GM18868 (cell line): ENCODE measurements at regions not wholly inside any gene's neighbourhood (a gene's known extent, or its start where the extent isn't known, plus 50 kb on each side); places are given as distances from the start of the nearest gene placed in this dataset.

ENCODE experiments used
- ATAC-seq: cut with Tn5 transposase; IDR thresholded peaks from one replicate; pipeline ENCODE4 v1.9.1; 2021; ENCODE audit warnings: mild to moderate bottlenecking, moderate library complexity; ENCODE audit not compliant: unreplicated experiment

DNA sequence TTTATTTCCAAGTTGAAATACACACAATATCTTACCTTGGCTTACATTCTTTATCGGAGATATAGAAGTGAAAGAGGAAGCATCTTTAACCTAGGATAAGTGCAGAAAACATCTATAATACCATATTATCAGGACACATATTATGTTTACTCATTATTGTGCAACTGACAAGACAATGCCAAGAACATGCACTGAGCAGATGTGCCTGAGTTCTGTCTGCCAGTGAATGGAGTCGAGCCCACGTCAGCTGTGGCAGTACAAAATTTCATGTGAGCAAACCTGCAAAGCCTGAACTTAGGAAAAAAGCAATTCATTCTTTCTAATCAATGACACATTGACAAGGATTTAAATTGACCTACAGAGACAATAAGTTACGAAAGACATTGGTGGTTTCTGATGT, 154.4 kb downstream of the AXIN2 start:
- no peak for ATAC-seq

GRCh38 chr17:65406552-65406951, 154.9 kb downstream of the AXIN2 start:
- ATAC-seq: no peak

GRCh38 chr17:65405563-65405962, 155.9 kb downstream of the AXIN2 start:
- no peak for ATAC-seq

GRCh38 chr17:65404761-65405160, 156.7 kb downstream of the AXIN2 start:
- ATAC-seq: no peak

GRCh38 chr17:65403626-65404025, 157.8 kb downstream of the AXIN2 start:
- ATAC-seq: no peak

- ATAC-seq: no peak
Observed at GRCh38 chr17:65402513-65403496, 158.6 kb downstream of the AXIN2 start.

- ATAC-seq: no peak
Observed at GRCh38 chr17:65401561-65401960, 159.9 kb downstream of the AXIN2 start.

DNA sequence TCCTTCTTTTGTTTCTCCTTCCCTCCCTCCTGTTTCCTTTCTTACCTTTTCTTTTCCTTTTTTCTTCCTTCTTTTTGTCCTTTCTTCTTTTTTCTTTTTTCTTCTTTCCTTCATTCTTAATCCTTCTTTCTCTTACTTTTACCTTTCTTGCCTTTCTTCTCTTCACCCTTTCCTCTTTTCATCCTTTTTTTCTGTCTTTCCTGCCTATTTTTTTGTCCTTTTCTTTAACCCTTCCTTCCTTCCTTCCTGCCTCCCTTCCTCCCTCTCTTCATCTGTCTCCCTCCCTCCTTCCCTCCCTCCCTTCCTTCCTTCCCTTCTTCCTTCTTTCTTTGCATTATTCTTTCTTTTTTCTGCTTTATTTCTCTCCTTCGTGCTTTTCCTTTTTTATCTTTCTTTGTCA, 160.7 kb downstream of the AXIN2 start:
- no peak for ATAC-seq

GRCh38 chr17:65398040-65398787, 163.2 kb downstream of the AXIN2 start:
- no peak for ATAC-seq

- ATAC-seq: no peak
Observed at GRCh38 chr17:65395924-65396323, 165.5 kb downstream of the AXIN2 start.

GRCh38 chr17:65394811-65395472, 166.5 kb downstream of the AXIN2 start:
- no peak for ATAC-seq

GRCh38 chr17:65393514-65393913, 167.9 kb downstream of the AXIN2 start:
- ATAC-seq: no peak

DNA sequence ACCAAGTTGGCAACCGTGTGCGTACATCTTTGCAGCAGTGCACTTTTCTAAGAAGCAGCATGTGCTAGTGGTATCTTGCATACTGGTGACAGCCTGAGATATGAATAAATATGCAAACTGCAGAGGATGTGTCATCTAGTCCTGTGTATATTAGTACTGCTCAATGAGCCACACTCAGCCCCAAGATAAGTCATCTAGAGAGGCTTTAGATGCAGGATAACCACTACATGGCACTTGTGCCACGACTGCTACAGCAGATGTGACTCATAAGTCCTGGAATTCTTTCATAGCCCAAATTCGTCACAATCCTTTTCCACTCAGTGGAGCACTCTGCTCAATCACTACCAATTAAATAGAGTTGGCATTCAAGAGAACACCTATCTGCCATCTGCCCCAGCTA, 171.5 kb downstream of the AXIN2 start:
- no peak for ATAC-seq

DNA sequence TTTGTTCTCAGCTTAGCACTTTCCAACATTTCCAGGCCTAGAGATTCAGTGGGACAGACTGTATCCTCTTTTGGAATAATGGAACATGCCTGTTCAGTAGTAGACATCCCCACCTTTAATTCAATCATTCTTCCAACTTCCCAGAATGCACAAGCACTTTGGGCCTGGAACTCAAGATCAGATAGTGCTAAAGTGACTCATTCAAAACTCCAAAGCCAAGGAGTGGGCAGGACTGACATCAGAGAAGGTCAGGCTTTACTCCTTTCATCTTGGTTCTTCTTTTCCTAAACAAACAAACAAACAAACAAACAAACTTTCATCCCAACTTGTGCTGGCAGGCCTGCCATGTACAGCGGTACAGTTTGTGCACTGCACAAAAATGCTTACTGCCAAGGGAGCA, 172.0 kb downstream of the AXIN2 start:
- no peak for ATAC-seq

GRCh38 chr17:65388911-65389310, 172.5 kb downstream of the AXIN2 start:
- ATAC-seq: no peak

DNA sequence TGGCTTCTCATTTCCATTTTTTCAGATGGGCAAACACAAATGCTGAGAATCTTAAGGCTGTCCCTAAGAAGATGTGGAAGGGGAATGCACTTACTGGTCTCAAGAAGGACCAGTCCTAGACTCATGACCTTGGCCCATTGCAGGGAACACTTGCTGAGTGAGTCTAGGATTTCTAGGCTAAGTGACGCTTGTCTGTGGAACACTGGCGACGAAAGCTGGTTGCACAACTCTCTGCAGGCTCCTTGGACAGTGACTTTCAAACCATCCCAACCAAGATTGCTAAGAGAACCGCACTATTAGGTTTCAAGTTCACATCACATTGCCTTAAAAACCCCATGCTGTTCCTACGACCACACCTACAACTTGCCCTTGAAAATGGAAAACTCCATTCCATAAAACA, 174.1 kb downstream of the AXIN2 start:
- ATAC-seq: no peak

GRCh38 chr17:65385726-65386125, 175.7 kb downstream of the AXIN2 start:
- ATAC-seq: no peak

DNA sequence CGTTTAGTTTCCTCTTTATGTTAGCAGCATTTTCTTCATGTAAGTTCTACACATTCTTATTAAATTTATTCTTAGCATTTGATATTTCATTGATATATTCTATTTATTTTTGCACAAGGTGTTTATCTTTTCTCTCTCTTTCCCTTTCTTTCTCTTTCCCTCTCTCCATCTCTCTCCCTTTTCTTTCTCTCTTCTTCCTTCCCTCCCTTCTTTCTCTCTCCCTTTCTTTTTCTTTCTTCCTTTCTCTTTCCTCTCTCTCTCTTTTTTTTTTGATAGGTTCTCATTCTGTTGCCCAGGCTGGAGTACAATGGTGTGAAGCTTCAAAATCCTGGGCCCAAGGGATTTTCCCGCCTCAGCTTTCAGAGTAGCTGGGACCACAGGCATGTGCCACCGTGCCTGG, 176.4 kb downstream of the AXIN2 start:
- ATAC-seq: no peak

- no peak for ATAC-seq
Observed at GRCh38 chr17:65381152-65381551, 180.3 kb downstream of the AXIN2 start.

- no peak for ATAC-seq
Observed at GRCh38 chr17:65374966-65375365, 186.5 kb downstream of the AXIN2 start.

GRCh38 chr17:65371702-65372101, 189.7 kb downstream of the AXIN2 start:
- no peak for ATAC-seq
